Subcutaneous abdominal adipose tissue (tissue), 5 donors: ENCODE measurements at regions not wholly inside any gene's neighbourhood (a gene's known extent, or its start where the extent isn't known, plus 50 kb on each side); places are given as distances from the start of the nearest gene placed in this dataset.
"Not testable (repeated sequence)": the region's sequence is repeated elsewhere in the genome, so short reads cannot be mapped to it uniquely, and the experiment has no call there.

ENCODE experiments used
- H3K27ac ChIP-seq: one replicate; pipeline ENCODE4 v1.7.0; 2013; ENCODE audit warnings: low read depth, mild to moderate bottlenecking, inconsistent platforms, low read length, moderate library complexity
- H3K27me3 ChIP-seq, 5 donors: one replicate each; pipeline ENCODE4 v1.7.0; 2013; ENCODE audit warnings: low read length in 5 of 5, inconsistent platforms in 1 of 5; ENCODE audit not compliant: control insufficient read depth in 5 of 5, insufficient read depth in 4 of 5
- H3K36me3 ChIP-seq, 5 donors: one replicate each; pipeline ENCODE4 v1.7.0; 2013; ENCODE audit warnings: low read length in 5 of 5; ENCODE audit not compliant: control insufficient read depth in 5 of 5, insufficient read depth in 5 of 5
- H3K4me1 ChIP-seq, 5 donors: one replicate each; pipeline ENCODE4 v1.7.0; 2013; ENCODE audit warnings: low read length in 5 of 5, mild to moderate bottlenecking in 3 of 5, moderate library complexity in 1 of 5; ENCODE audit not compliant: control insufficient read depth in 5 of 5, insufficient read depth in 5 of 5
- H3K4me3 ChIP-seq, 5 donors: one replicate each; pipeline ENCODE4 v1.7.0; 2013; ENCODE audit warnings: low read length in 5 of 5, low read depth in 1 of 5
- H3K9ac ChIP-seq, 5 donors: one replicate each; pipeline ENCODE4 v1.7.0; 2013; ENCODE audit warnings: low read length in 5 of 5, mild to moderate bottlenecking in 4 of 5, moderate library complexity in 3 of 5
- H3K9me3 ChIP-seq, 5 donors: one replicate each; pipeline ENCODE4 v1.7.0; 2013; ENCODE audit warnings: low read length in 5 of 5; ENCODE audit not compliant: control insufficient read depth in 5 of 5
- donor health status: healthy.
- donor health status: healthy.
- donor health status: healthy.
- donor health status: healthy.
- donor health status: healthy.

DNA sequence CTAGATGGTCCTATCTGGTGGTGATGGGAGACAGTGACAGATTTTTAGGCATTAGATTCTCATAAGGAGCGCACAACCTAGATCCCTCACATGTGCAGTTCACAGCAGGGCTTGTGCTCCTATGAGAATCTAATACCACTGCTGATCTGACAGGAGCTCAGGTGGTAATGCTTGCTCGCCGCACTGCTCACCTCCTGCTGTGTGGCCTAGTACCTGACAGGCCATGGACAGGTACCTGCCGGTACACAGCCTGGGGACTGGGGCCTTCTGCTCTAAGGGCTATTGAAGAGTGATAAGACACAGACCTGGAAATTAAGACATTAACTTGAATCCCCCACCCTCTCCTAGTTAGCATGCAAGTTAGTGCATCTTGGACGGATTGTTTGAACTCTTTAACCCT is 64.4 kb downstream of the KLRB1 start:
- H3K27ac ChIP-seq, H3K27me3 ChIP-seq, H3K4me1 ChIP-seq, H3K9ac ChIP-seq, H3K9me3 ChIP-seq, H3K36me3 ChIP-seq, H3K4me3 ChIP-seq: not testable (repeated sequence)

DNA sequence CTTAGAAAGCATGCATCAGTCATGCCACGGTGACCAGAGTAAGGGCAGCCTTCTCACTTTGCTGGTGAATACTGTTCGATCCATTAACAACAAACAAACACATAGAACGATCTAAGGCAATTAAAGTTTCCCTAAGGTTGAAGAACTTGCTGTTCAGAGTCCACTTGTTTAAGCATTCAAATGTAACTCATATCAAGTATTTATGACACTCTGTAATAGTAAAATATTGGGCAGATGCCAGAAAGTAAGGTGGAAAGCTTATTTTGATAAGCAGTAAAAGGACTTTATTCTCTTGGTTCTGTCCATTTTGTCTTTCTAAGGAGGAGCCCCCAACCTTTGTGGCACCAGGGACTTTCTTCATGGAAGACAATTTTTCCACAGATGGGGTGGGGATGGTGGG is 64.9 kb downstream of the KLRB1 start:
- not testable (repeated sequence) for H3K4me1 ChIP-seq, H3K9ac ChIP-seq, H3K27me3 ChIP-seq, H3K27ac ChIP-seq, H3K4me3 ChIP-seq, H3K36me3 ChIP-seq, H3K9me3 ChIP-seq

DNA sequence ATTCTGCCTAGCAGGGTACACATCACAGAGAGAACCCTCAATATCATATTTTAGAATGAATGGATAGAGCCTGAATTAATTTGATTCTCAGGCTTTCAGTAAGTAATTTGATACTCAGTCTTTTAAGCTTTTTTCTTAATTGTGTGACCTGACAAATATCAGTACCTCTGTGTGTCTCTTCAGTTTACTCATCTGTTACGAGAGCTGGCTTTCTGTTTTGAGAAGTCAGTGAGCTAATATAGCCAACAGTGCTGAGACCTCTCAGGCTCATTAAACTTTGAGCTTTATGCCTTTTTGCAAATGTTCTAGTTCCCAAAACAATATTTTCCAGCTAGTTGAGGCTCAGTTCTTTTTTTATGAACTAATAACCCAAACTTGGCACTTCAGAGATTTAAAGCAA is 91.8 kb downstream of the KLRB1 start:
- H3K4me1 ChIP-seq, H3K27me3 ChIP-seq, H3K36me3 ChIP-seq, H3K9ac ChIP-seq, H3K27ac ChIP-seq, H3K9me3 ChIP-seq, H3K4me3 ChIP-seq: not testable (repeated sequence)

DNA sequence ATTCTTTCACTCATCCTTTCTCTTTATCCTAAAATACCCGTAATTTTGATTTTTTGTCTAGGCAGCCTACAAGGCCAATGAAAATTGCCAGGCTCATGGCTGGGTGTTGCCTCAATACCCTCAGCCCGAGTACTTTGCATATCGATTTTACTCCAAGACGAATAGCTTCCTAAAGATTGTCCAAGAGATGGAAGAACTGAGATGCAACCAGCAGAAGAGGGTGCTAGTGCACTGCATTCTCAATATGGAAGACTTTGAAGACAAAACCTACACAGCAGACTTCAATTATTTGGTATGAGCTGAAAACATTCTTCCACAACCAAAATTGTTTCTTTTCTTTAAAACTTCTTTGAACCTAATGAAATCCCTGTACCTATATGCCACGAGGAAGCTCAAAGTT is 95.0 kb downstream of the KLRB1 start:
- not testable (repeated sequence) for H3K4me1 ChIP-seq, H3K9me3 ChIP-seq, H3K36me3 ChIP-seq, H3K27me3 ChIP-seq, H3K27ac ChIP-seq, H3K9ac ChIP-seq, H3K4me3 ChIP-seq

DNA sequence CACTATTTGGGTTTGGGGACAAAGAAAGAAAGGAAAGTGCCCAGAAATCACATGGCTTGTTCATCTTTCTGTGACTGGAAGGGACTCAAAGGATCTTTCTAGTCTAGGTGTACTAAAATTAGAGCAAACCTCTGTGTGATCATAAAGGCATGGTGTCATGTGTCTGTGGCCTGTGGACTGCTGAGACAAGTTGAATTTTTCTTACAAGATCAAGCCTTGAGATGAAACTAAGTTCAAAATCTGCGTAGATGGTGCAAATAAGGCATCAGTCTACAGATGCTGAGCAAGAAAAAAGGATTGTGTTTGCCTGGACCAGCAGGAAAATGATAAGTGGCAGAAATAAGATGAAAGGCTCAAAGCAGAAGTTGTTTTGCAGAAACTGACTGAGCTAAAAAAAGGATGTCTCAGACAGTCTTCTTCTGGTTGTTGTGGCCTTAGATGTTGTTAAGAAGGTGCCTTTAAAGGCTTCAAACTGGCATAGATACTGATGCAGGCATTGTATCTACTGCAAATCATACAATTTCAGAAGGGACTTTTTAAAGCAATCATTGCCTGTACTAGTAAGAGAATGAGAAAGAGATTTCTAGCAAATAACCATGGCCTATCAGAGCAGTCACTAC is 97.2 kb downstream of the KLRB1 start:
- not testable (repeated sequence) for H3K4me3 ChIP-seq, H3K27me3 ChIP-seq, H3K36me3 ChIP-seq, H3K4me1 ChIP-seq, H3K9ac ChIP-seq, H3K27ac ChIP-seq, H3K9me3 ChIP-seq

DNA sequence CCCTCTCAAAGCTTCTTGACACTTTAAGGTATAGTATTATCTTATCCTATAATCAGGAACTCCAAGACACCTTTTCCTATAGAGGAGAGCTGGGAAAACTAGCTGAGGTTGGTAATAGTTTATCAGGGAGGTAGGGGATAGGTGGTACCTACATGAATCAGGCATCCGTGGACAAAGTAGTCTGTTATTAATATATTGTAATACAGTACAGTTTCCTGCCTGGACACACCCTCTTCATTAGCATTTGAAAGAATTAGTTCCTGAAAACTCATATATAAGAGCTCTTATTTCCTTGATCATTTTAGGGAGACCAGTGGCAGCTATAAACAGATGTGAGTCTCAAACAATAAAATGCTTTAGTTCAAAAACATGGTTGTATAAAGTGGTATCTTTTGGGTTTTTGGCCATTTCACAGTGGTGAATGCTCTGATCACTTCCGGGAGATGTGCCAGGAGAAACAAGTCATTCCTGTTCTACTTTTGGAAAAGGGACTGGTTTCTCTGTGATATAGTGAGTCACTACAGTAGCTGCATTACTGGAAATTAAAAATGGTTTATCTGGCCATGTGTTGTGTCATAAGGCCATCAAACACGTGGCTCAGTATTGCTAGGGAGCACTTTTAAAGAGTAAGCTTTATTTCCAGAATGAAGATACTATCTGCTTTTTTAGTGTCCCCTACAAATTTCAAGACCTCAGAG is 98.1 kb downstream of the KLRB1 start:
- no peaks in the 10 kb centered on the region for H3K36me3 ChIP-seq
- H3K4me1 ChIP-seq, result no peaks in the 10 kb centered on the region
- H3K27ac ChIP-seq, result no peak overlapping the region
- H3K9ac ChIP-seq, result no peak overlapping the region
- no peaks in the 10 kb centered on the region for H3K9me3 ChIP-seq
- H3K4me3 ChIP-seq, result no peak overlapping the region
- no peaks in the 10 kb centered on the region for H3K27me3 ChIP-seq

DNA sequence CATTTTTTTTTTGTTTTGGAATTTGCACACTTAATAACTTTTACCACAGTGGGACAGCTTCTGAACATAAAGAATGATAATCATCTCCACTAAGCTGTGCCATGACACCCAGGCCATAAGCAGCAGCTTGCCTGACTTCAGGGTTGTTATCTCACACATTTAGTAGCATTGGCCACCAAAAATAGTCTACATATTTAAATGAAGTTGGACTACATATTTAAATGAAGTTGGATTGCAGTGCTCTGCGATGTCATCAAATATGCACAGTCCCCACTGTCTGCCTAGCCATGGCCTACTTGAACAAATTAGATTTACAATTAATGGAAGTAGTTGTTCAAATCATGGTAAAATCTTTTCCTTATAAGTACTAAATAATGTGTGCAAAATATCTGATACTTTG is 101.0 kb downstream of the KLRB1 start:
- Histone ChIP-seq H3K36me3 (no peaks in the 10 kb centered on the region), H3K4me1 (no peaks in the 10 kb centered on the region), H3K27me3 (no peaks in the 10 kb centered on the region), H3K27ac (no peak overlapping the region), H3K9me3 (no peaks in the 10 kb centered on the region), H3K4me3 (no peak overlapping the region), H3K9ac (no peak overlapping the region)

DNA sequence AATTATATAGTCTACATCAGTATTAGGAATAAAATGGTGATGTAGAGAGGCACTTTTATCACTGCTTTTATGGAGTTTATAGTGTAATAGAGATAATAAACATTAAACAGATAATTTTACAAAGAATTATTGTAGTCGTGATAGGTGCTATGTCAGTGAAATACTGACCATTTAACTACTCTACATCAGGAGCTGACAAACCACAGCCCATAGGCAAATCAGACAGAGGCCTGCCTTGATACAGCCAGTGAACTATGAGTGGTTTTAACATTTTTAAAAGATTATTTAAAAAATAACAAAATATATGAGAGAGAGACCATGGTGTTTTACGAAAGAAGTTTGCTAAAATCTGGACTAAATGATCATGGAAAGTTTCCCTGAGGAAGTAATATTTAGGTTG is 104.3 kb downstream of the KLRB1 start:
- not testable (repeated sequence) for H3K9ac ChIP-seq, H3K9me3 ChIP-seq, H3K36me3 ChIP-seq, H3K4me3 ChIP-seq, H3K27ac ChIP-seq, H3K27me3 ChIP-seq, H3K4me1 ChIP-seq

DNA sequence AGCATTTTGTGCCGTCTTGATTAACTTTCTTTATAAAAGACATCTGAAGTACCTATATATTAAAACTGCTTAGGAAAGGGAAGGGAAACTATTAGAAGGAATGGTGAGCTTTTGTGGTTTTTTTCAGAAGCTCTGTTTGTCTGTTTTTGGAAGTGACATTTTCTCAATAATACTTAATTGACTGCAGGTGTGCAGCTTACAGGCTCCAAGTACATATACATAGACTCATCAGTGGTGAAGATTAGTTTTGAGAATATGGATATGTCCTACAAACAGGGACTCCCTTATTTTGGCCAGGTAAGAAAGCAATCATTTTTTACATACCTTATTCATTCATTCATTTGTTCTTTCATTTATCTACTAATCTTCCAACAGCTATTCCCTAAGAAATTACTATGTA is 104.9 kb downstream of the KLRB1 start:
- not testable (repeated sequence) for H3K27me3 ChIP-seq, H3K36me3 ChIP-seq, H3K9ac ChIP-seq, H3K4me1 ChIP-seq, H3K9me3 ChIP-seq, H3K27ac ChIP-seq, H3K4me3 ChIP-seq

DNA sequence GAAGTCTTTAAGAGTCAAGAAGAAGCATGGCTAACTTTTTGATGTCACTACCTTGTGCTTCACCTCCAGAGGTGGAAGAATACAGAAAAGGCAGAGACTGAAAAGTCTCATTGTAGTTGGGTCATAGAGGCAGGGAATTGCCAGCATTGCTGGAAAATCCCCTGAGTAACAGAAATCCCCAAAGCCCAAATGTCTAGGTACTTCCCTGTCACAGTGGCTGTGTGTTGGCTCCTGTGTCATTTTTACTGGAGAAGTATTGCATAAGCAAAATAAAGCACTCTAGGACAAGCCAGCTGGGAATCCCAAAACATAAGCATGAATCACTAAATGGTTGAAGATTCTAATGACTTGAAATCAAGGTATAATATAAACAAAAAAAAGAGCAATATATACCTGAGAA is 114.4 kb downstream of the KLRB1 start:
- H3K4me1 ChIP-seq, H3K4me3 ChIP-seq, H3K27me3 ChIP-seq, H3K36me3 ChIP-seq, H3K9me3 ChIP-seq, H3K27ac ChIP-seq, H3K9ac ChIP-seq: not testable (repeated sequence)

DNA sequence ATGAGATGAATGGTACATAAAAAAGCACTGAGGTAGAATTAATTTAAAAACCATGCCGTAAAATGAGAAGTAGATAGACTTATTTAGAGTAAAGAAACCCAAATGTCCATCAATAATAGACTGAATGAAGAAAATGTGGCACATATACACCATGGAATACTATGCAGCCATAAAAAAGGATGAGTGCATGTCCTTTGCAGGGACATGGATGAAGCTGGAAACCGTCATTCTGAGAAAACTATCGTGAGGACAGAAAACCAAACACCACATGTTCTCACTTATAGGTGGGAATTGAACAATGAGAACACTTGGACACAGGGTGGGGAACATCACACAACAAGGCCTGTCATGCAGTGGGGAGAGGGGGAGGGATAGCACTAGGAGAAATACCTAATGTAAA is 126.4 kb downstream of the KLRB1 start:
- not testable (repeated sequence) for H3K36me3 ChIP-seq, H3K9ac ChIP-seq, H3K27ac ChIP-seq

More for the DNA sequence above, 126.4 kb downstream of the KLRB1 start:
- H3K4me3 ChIP-seq, H3K9me3 ChIP-seq, H3K4me1 ChIP-seq, H3K27me3 ChIP-seq: not testable (repeated sequence)
